Left lung (tissue), 4 donors: ENCODE measurements at regions not wholly inside any gene's neighbourhood (a gene's known extent, or its start where the extent isn't known, plus 50 kb on each side); places are given as distances from the start of the nearest gene placed in this dataset.

Experiments
- ATAC-seq: fragments of 200-7000 bp; cut with Tn5 transposase; one replicate; pipeline ENCODE4 v1.9.1; 2020; ENCODE audit warnings: moderate library complexity
- DNase-seq, 4 donors: peaks; one replicate each; pipeline ENCODE4 v3.0.0-alpha.2; 2013 to 2020
- H3K27ac ChIP-seq, 2 donors: fragments of 200-600 bp; sonication (generic) in 1 of 2; one replicate each; pipeline versions ENCODE4 v1.5.0 to v1.8.0; 2020 to 2021
- H3K27me3 ChIP-seq, 2 donors: fragments of 200-600 bp; sonication (generic) in 1 of 2; one replicate each; pipeline versions ENCODE4 v1.5.0 to v1.8.0; 2020 to 2021
- H3K36me3 ChIP-seq, 2 donors: fragments of 200-600 bp; sonication (generic) in 1 of 2; one replicate each; pipeline versions ENCODE4 v1.5.0 to v1.8.0; 2020 to 2021
- H3K4me1 ChIP-seq, 2 donors: fragments of 200-600 bp; one replicate each; pipeline ENCODE4 v1.8.0; 2021
- H3K4me3 ChIP-seq, 2 donors: fragments of 200-600 bp; sonication (generic) in 1 of 2; one replicate each; pipeline versions ENCODE4 v1.5.0 to v1.8.0; 2020 to 2021; ENCODE audit warnings: mild to moderate bottlenecking in 1 of 2
- H3K9me3 ChIP-seq, 2 donors: fragments of 200-600 bp; sonication (generic) in 1 of 2; one replicate each; pipeline versions ENCODE4 v1.5.0 to v1.8.0; 2020 to 2021
- CTCF ChIP-seq, 2 donors: fragments of 200-600 bp; sonication (generic) in 1 of 2; IDR thresholded peaks; one replicate each; pipeline versions ENCODE4 v1.5.0 to v1.8.0; 2021; ENCODE audit warnings: antibody characterized with exemption in 2 of 2
- intact Hi-C, 2 donors: fragments of 100-400 bp; cut with DNase I; formaldehyde crosslinking; loops; one replicate each; pipeline versions ENCODE4 v1.11.2 to v1.14.2; 2022
- donor health status: DM: no; HTN: yes; CAD: no.
- donor health status: DM: no; HTN: no; CAD: no.

- no peak for TF ChIP-seq CTCF (IDR thresholded peaks at IDR 0.05)
- Histone ChIP-seq H3K36me3 (no peaks in the 10 kb centered on the region), H3K4me3 (no peak overlapping the region), H3K27ac (no peak overlapping the region), H3K9me3 (no peaks in the 10 kb centered on the region), H3K4me1 (no peaks in the 10 kb centered on the region), H3K27me3 (peaks cover 0 to 4% of the 10 kb centered on the region in 2 donors)
- DNase-seq, result no peak
- intact Hi-C loops, result no loop called here
- ATAC-seq, result no peak
Measured at GRCh38 chr15:97729270-97729669, 231.2 kb upstream of the ARRDC4 start.

GRCh38 chr15:97730315-97730714 lies 230.2 kb upstream of the ARRDC4 start:
- no peak for TF ChIP-seq CTCF (IDR thresholded peaks at IDR 0.05)
- H3K27me3 ChIP-seq, result peaks cover 0 to 4% of the 10 kb centered on the region in 2 donors
- DNase-seq (no peak), ATAC-seq (no peak)
- no peaks in the 10 kb centered on the region for H3K9me3 ChIP-seq
- H3K27ac ChIP-seq, result no peak overlapping the region
- H3K4me3 ChIP-seq, result no peak overlapping the region
- H3K36me3 ChIP-seq, result no peaks in the 10 kb centered on the region
- no peaks in the 10 kb centered on the region for H3K4me1 ChIP-seq
- intact Hi-C loops, result no loop called here

- H3K4me1 ChIP-seq, result no peaks in the 10 kb centered on the region
- ATAC-seq, result no peak
- TF ChIP-seq CTCF (IDR thresholded peaks at IDR 0.05), result no peak
- no peaks in the 10 kb centered on the region for H3K36me3 ChIP-seq
- H3K27me3 ChIP-seq, result peaks cover 0 to 4% of the 10 kb centered on the region in 2 donors
- intact Hi-C loops, result no loop called here
- H3K4me3 ChIP-seq, result no peak overlapping the region
- no peak for DNase-seq
- H3K27ac ChIP-seq, result no peak overlapping the region
- no peaks in the 10 kb centered on the region for H3K9me3 ChIP-seq
Measured at GRCh38 chr15:97731859-97732258, 228.6 kb upstream of the ARRDC4 start.

GRCh38 chr15:97733373-97733772 lies 227.1 kb upstream of the ARRDC4 start:
- no peak for TF ChIP-seq CTCF (IDR thresholded peaks at IDR 0.05)
- H3K36me3 ChIP-seq, result no peaks in the 10 kb centered on the region
- H3K27ac ChIP-seq, result no peak overlapping the region
- H3K27me3 ChIP-seq, result peaks cover 0 to 4% of the 10 kb centered on the region in 2 donors
- DNase-seq, result no peak
- H3K4me1 ChIP-seq, result no peaks in the 10 kb centered on the region
- no peak for ATAC-seq
- H3K9me3 ChIP-seq, result no peaks in the 10 kb centered on the region
- H3K4me3 ChIP-seq, result no peak overlapping the region
- intact Hi-C loops, result no loop called here

GRCh38 chr15:97736748-97737147 lies 223.8 kb upstream of the ARRDC4 start:
- Histone ChIP-seq H3K9me3 (no peaks in the 10 kb centered on the region), H3K27ac (no peak overlapping the region), H3K36me3 (no peaks in the 10 kb centered on the region), H3K4me1 (no peaks in the 10 kb centered on the region), H3K27me3 (no peaks in the 10 kb centered on the region), H3K4me3 (no peak overlapping the region)
- ATAC-seq, result no peak
- intact Hi-C loops, result no loop called here
- DNase-seq, result no peak
- no peak for TF ChIP-seq CTCF (IDR thresholded peaks at IDR 0.05)
